ENCODE measurements at regions not wholly inside any gene's neighbourhood (a gene's known extent, or its start where the extent isn't known, plus 50 kb on each side); places are given as distances from the start of the nearest gene placed in this dataset.

- no peak overlapping the region for H3K4me3 ChIP-seq
- 95 to 99% methylated on average over 6 of the region's 6 CpGs for WGBS, 2 donors
- no peak overlapping the region for H3K9ac ChIP-seq (ENCODE audit: insufficient read depth in 1 of 2, low read length in 2 of 2)
- H3K36me3 ChIP-seq (ENCODE audit: control insufficient read depth in 4 of 4, insufficient read depth in 4 of 4, low read length in 4 of 4), result no peaks in the 10 kb centered on the region
- no peak for DNase-seq
- H3K27ac ChIP-seq (ENCODE audit: low read depth in 1 of 2, low read length in 1 of 2), result no peak overlapping the region
- TF ChIP-seq, protein P1, sequence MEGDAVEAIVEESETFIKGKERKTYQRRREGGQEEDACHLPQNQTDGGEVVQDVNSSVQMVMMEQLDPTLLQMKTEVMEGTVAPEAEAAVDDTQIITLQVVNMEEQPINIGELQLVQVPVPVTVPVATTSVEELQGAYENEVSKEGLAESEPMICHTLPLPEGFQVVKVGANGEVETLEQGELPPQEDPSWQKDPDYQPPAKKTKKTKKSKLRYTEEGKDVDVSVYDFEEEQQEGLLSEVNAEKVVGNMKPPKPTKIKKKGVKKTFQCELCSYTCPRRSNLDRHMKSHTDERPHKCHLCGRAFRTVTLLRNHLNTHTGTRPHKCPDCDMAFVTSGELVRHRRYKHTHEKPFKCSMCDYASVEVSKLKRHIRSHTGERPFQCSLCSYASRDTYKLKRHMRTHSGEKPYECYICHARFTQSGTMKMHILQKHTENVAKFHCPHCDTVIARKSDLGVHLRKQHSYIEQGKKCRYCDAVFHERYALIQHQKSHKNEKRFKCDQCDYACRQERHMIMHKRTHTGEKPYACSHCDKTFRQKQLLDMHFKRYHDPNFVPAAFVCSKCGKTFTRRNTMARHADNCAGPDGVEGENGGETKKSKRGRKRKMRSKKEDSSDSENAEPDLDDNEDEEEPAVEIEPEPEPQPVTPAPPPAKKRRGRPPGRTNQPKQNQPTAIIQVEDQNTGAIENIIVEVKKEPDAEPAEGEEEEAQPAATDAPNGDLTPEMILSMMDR (IDR thresholded peaks at IDR 0.05; ENCODE audit: control extremely low read depth, extremely low read depth), result no peak
- no peak for ATAC-seq (ENCODE audit: insufficient read depth, low FRiP score)
- peaks cover 0 to 5% (median 1%) of the 10 kb centered on the region in 4 donors for H3K9me3 ChIP-seq (ENCODE audit: control insufficient read depth in 4 of 4, insufficient read depth in 3 of 4, low read length in 3 of 4)
- no peaks in the 10 kb centered on the region for H3K27me3 ChIP-seq (ENCODE audit: control insufficient read depth in 3 of 3, insufficient read depth in 3 of 3, low read length in 2 of 3)
- no peaks in the 10 kb centered on the region for H3K4me1 ChIP-seq (ENCODE audit: control insufficient read depth in 5 of 5, insufficient read depth in 5 of 5, low read length in 5 of 5)
Measured at GRCh38 chr5:106876298-106876622, 794.5 kb downstream of the EFNA5 start.

DNA sequence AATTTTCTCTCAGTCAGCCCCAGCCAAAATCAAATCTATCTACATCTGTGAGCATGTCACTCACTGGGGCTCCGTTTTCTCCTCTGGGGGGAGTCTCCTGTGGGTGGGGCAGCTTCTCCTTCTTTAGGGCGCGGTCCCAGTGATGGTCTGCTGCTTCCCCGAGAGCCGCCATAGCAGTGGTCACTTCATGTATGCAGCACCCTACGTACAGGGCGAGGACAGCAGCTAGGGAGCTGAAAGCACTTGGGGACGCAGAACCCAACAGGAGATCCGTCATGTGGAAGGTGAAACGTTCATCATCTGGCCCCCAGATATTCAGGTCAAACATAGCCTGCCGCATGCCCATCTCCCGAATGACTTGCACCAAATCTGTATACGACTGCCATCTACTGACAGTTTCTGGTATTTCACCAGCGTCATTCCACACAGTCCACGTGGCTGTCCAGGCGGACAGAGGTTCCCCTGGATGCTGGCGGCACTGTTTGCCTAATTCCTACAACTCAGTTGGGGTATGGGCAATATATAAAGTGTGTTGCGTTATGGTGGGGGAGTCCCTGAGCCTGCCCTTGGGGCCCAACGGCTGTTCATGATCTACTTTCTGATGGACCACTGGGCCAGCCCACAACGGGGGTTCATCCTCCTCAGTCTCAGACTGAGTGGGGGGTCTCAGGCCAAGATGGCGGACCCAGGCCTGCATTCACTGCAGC is 795.0 kb downstream of the EFNA5 start:
- TF ChIP-seq, protein P1 (IDR thresholded peaks at IDR 0.05; ENCODE audit: control extremely low read depth, extremely low read depth), result no peak
- Histone ChIP-seq H3K9ac (ENCODE audit: insufficient read depth in 1 of 2, low read length in 2 of 2) (no peak overlapping the region), H3K4me1 (ENCODE audit: control insufficient read depth in 5 of 5, insufficient read depth in 5 of 5, low read length in 5 of 5) (no peaks in the 10 kb centered on the region), H3K27me3 (ENCODE audit: control insufficient read depth in 3 of 3, insufficient read depth in 3 of 3, low read length in 2 of 3) (no peaks in the 10 kb centered on the region), H3K9me3 (ENCODE audit: control insufficient read depth in 4 of 4, insufficient read depth in 3 of 4, low read length in 3 of 4) (peaks cover 0 to 5% (median 1%) of the 10 kb centered on the region in 4 donors), H3K36me3 (ENCODE audit: control insufficient read depth in 4 of 4, insufficient read depth in 4 of 4, low read length in 4 of 4) (no peaks in the 10 kb centered on the region), H3K27ac (ENCODE audit: low read depth in 1 of 2, low read length in 1 of 2) (no peak overlapping the region), H3K4me3 (no peak overlapping the region)
- WGBS, 2 donors, result 80 to 87% methylated on average over 21 of the region's 21 CpGs
- DNase-seq, result no peak
- peak; percentile 71 for ATAC-seq (ENCODE audit: insufficient read depth, low FRiP score)

DNA sequence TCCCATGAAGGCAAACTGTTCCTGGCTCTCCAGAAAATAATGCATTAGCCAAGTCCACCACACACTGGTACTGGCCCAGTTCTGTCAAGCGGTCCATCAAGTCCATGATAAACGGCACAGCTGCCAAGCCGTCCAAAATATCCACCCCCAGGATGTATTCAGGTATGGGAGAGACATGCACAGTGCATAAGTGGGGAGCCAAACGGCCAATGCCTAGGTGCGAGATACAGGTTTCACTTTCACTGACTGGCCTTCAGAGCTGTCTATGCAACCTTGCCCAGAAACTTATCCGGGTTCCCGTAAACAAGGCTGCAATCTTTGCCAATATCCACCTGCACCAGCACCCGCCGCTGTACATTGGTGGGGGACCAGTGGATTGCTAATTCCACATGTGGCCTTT is 795.8 kb downstream of the EFNA5 start:
- H3K9ac ChIP-seq (ENCODE audit: insufficient read depth in 1 of 2, low read length in 2 of 2), result no peak overlapping the region
- TF ChIP-seq, protein P1 (IDR thresholded peaks at IDR 0.05; ENCODE audit: control extremely low read depth, extremely low read depth), result no peak
- no peaks in the 10 kb centered on the region for H3K36me3 ChIP-seq (ENCODE audit: control insufficient read depth in 4 of 4, insufficient read depth in 4 of 4, low read length in 4 of 4)
- 92 to 94% methylated on average over 9 of the region's 9 CpGs for WGBS, 2 donors
- DNase-seq (no peak), ATAC-seq (ENCODE audit: insufficient read depth, low FRiP score) (no peak)
- H3K9me3 ChIP-seq (ENCODE audit: control insufficient read depth in 4 of 4, insufficient read depth in 3 of 4, low read length in 3 of 4), result peaks cover 0 to 5% (median 1%) of the 10 kb centered on the region in 4 donors
- no peak overlapping the region for H3K4me3 ChIP-seq
- H3K4me1 ChIP-seq (ENCODE audit: control insufficient read depth in 5 of 5, insufficient read depth in 5 of 5, low read length in 5 of 5), result no peaks in the 10 kb centered on the region
- no peaks in the 10 kb centered on the region for H3K27me3 ChIP-seq (ENCODE audit: control insufficient read depth in 3 of 3, insufficient read depth in 3 of 3, low read length in 2 of 3)
- H3K27ac ChIP-seq (ENCODE audit: low read depth in 1 of 2, low read length in 1 of 2), result no peak overlapping the region

- WGBS, 2 donors, result 98% methylated on average over 7 of the region's 7 CpGs
- Histone ChIP-seq H3K4me1 (ENCODE audit: control insufficient read depth in 5 of 5, insufficient read depth in 5 of 5, low read length in 5 of 5) (no peaks in the 10 kb centered on the region), H3K27ac (ENCODE audit: low read depth in 1 of 2, low read length in 1 of 2) (no peak overlapping the region), H3K9me3 (ENCODE audit: control insufficient read depth in 4 of 4, insufficient read depth in 3 of 4, low read length in 3 of 4) (peaks cover 0 to 5% (median 1%) of the 10 kb centered on the region in 4 donors), H3K9ac (ENCODE audit: insufficient read depth in 1 of 2, low read length in 2 of 2) (no peak overlapping the region), H3K27me3 (ENCODE audit: control insufficient read depth in 3 of 3, insufficient read depth in 3 of 3, low read length in 2 of 3) (no peaks in the 10 kb centered on the region), H3K36me3 (ENCODE audit: control insufficient read depth in 4 of 4, insufficient read depth in 4 of 4, low read length in 4 of 4) (no peaks in the 10 kb centered on the region), H3K4me3 (no peak overlapping the region)
- TF ChIP-seq, protein P1 (IDR thresholded peaks at IDR 0.05; ENCODE audit: control extremely low read depth, extremely low read depth), result no peak
- DNase-seq (no peak), ATAC-seq (ENCODE audit: insufficient read depth, low FRiP score) (no peak)
Measured at GRCh38 chr5:106874531-106874930, 796.2 kb downstream of the EFNA5 start.
